ENCODE measurements at regions not wholly inside any gene's neighbourhood (a gene's known extent, or its start where the extent isn't known, plus 50 kb on each side); places are given as distances from the start of the nearest gene placed in this dataset.
A peak's percentile ranks its signal among the peaks of the same experiment; 100 is the strongest.

GRCh38 chr2:234620018-234620417, 123.1 kb upstream of the ARL4C start:
- H3K9me3 ChIP-seq: peaks cover 3% of the 10 kb centered on the region; the same call in 1 of the 2 replicates
- H3K36me3 ChIP-seq: no peaks in the 10 kb centered on the region
- no peak overlapping the region for H3K4me3 ChIP-seq
- DNase-seq: no peak
- no peaks in the 10 kb centered on the region for H3K27me3 ChIP-seq

DNA sequence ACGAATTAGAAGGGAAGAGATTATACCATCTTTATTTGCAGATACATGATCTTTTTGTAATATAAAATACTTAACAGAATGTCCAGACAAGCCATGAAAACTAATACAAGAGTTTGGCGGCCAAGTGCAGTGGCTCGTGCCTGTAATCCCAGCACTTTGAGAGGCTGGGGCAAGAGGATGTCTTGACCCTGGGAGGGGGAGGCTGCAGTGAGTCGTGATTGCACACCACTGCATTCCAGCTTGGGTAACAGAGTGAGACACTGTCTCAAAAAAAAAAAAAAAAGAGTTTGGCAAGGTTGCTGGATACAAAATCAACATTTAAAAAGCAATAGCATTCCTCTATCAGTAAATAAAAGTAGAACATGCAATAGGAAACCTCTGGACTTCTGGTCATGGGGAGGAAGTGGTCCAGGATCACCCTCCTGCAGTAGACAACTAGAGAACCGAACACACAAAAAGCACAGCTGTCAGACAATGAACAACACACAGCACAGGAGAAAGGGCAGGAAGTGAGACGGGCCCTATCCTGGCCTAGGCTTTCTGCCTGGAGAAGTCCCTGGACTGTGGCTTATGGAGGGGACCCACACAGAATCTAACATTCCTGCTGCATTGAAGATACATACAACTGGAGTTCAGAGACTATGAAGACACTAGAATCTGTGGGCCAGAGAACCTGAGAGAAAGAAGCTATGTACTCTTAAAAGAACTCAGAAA, 118.9 kb upstream of the ARL4C start:
- H3K27me3 ChIP-seq: no peaks in the 10 kb centered on the region
- DNase-seq: peak; percentile 45
- H3K4me3 ChIP-seq: no peak overlapping the region

DNA sequence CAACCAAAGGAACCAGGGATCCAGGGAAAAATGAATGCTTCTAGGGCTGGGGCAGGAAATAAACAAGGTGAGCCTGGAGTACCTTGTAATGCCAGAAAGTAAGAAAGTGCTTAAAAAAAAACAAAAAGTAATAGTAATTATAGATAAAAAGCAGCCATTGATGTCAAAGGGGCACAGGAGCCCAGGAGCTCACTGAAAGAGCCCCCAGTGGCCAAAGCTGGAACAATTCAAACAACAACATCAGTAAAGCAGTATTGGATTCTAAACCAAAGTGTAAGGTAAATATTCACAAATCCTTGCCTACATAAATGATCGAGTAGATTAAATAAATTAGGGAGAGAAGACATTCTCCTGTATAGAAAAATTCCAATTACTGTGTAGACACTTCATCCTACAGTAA, 114.3 kb upstream of the ARL4C start:
- Histone ChIP-seq H3K27me3 (no peaks in the 10 kb centered on the region), H3K4me3 (no peak overlapping the region), H3K36me3 (no peaks in the 10 kb centered on the region), H3K9me3 (peaks cover 10% of the 10 kb centered on the region)
- DNase-seq: no peak

More for the DNA sequence above, 118.9 kb upstream of the ARL4C start:
- Histone ChIP-seq H3K9me3 (peaks cover 10% of the 10 kb centered on the region), H3K36me3 (no peaks in the 10 kb centered on the region)

DNA sequence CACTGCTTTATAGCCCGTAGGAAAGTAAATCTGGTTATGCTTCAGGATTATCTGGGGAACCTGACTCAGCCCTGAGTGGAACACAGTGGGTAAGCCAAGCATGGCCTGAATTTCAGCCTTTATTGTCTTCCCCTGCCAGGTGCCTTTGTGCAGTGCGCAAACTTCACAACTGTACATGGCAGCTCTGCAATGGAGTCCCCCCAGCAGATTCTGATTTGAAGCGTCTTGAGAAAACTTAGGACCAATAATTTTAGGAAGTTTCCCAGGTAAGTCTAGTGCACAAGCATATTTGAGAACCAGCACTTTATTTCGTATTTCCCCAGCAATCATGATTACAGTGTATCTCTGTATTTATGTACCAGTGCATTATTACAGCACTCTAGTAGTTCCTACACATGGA, 112.1 kb upstream of the ARL4C start:
- H3K9me3 ChIP-seq: peaks cover 7% of the 10 kb centered on the region
- H3K4me3 ChIP-seq: no peak overlapping the region
- H3K36me3 ChIP-seq: no peaks in the 10 kb centered on the region
- H3K27me3 ChIP-seq: no peaks in the 10 kb centered on the region
- no peak for DNase-seq

DNA sequence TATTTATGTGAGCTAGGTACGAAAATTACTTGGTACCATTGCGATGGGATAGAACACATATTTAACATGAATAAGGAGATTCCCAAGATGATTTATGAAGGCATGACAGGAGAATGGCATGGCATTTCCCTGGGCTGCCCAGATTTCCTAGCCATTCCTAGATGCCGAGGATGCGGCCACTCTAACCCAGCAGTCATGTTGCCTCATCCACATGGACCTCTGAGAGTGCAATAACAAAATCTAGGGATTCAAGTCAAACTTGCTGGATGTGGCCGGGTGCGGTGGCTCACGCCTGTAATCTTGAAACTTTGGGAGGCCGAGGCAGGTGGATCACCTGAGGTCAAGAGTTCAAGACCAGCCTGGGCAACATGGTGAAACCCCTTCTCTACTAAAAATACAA, 110.8 kb upstream of the ARL4C start:
- H3K27me3 ChIP-seq: no peaks in the 10 kb centered on the region
- no peak overlapping the region for H3K4me3 ChIP-seq
- H3K9me3 ChIP-seq: peaks cover 5% of the 10 kb centered on the region
- no peaks in the 10 kb centered on the region for H3K36me3 ChIP-seq
- DNase-seq: no peak

DNA sequence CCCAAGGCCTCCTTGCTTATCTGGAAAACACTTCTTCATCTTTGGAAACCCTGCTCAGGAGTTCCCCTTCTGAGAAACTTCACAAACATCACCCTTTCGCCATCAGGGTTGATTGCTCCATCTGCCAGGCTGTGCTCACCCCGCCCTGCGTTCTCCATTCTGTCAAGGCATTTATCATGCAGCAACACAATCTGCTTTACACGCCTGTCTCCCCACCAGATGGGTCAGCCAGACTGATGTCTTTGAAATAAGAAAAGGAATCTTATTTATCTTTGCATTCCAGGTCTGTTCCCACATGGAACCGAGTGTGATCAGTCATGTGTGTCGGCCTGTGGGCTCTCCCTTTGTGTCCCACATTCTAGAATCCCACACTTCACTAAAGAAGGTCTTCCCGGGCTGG, 110.0 kb upstream of the ARL4C start:
- no peak for DNase-seq
- H3K9me3 ChIP-seq: no peaks in the 10 kb centered on the region; the same call in 1 of the 2 replicates
- H3K4me3 ChIP-seq: no peak overlapping the region
- H3K36me3 ChIP-seq: no peaks in the 10 kb centered on the region
- H3K27me3 ChIP-seq: no peaks in the 10 kb centered on the region

DNA sequence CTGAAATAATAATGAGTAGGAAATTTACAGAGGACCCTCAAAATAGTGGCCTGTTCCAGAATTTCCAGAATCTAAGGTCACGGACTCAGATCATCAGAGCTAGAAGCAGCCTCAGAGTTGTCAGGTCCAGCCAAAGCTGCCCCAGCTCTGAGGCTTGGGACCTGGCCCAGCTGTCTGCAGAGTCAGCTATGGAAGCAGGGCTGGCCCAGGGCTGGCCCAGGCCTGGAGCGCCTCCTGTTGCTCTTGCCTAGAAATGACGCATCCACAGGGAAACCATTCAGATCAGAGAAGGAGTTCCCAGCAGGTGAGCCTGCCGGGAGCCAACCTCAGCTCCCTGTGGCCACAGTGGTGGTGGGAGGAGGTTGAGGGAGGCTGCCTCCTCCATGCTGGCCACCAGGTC, 106.7 kb upstream of the ARL4C start:
- H3K27me3 ChIP-seq: no peaks in the 10 kb centered on the region
- no peaks in the 10 kb centered on the region for H3K9me3 ChIP-seq
- no peak for DNase-seq
- no peak overlapping the region for H3K4me3 ChIP-seq
- H3K36me3 ChIP-seq: no peaks in the 10 kb centered on the region

DNA sequence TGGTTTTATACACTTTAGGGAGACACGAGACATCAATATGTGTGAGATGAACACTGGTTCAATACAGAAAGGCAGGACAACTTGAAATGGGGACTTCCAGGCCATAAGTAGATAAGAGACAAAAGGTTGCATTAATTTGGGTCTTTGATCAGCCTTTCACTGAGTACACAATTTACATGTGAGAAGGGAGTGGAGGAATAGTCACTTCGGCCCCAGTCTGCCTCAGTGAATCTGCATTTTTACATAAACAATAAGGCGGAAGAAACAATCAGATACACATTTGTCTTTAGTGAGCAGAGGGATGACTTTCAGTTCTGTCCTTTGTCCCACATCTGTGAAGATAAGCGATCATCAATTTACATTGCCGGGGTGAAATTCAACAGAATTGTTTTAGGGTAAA, 104.3 kb upstream of the ARL4C start:
- no peak overlapping the region for H3K4me3 ChIP-seq

GRCh38 chr2:234597576-234597861, 100.6 kb upstream of the ARL4C start:
- Histone ChIP-seq H3K4me3 (no peak overlapping the region), H3K27me3 (no peaks in the 10 kb centered on the region)
- no peak for DNase-seq

More for the DNA sequence above, 104.3 kb upstream of the ARL4C start:
- H3K9me3 ChIP-seq: no peaks in the 10 kb centered on the region
- H3K36me3 ChIP-seq: no peaks in the 10 kb centered on the region
- no peak for DNase-seq
- H3K27me3 ChIP-seq: no peaks in the 10 kb centered on the region

DNA sequence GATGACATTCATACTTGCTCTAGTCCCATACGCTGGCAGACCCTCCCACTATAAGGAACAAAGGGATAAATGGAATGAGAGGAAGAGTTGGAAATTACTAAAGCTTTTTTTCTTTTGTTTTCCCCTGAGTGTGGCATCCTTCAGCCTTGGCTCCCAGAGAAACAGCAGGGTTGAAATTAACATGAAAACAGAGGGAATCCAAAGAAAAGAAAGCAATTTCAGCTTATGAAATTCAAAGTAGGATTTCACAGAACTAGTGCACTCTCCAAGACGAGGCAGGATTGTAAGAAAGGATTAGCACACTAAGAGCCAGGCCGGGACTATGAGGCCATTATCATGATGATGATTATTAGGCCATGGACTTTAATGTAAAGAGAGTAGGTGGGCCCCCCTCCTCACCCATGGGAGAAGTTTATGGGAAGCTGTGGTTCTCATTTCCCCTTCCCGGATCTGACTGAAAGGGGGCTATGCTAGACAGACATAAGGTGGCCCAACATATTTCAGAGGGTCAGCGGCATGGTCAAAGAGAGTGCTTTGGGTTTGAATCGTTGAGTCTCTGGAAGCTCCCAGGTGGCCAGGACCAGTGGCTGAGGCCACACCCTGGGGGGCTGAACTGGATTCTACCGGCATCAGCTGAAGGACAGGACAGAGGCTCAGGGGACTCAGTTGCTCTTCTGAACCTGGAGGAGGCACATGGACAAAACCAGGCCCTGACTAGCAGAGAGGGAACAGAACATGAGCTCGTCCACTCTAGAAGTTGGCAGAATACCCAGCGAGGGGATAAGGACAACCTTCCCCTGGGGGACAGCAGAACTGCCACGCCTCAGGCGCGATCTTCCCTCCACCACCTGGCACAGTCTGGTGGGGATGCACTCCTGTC, 100.1 kb upstream of the ARL4C start:
- Histone ChIP-seq H3K36me3 (no peaks in the 10 kb centered on the region), H3K4me3 (no peak overlapping the region), H3K27me3 (no peaks in the 10 kb centered on the region), H3K9me3 (no peaks in the 10 kb centered on the region)
- no peak for DNase-seq

More at GRCh38 chr2:234597576-234597861, 100.6 kb upstream of the ARL4C start:
- Histone ChIP-seq H3K36me3 (no peaks in the 10 kb centered on the region), H3K9me3 (no peaks in the 10 kb centered on the region)

GRCh38 chr2:234595829-234596228, 98.9 kb upstream of the ARL4C start:
- Histone ChIP-seq H3K9me3 (no peaks in the 10 kb centered on the region), H3K4me3 (no peak overlapping the region), H3K27me3 (no peaks in the 10 kb centered on the region), H3K36me3 (no peaks in the 10 kb centered on the region)
- no peak for DNase-seq

- no peak overlapping the region for H3K4me3 ChIP-seq
- H3K27me3 ChIP-seq: no peaks in the 10 kb centered on the region
- DNase-seq: no peak
- H3K9me3 ChIP-seq: no peaks in the 10 kb centered on the region
- H3K36me3 ChIP-seq: no peaks in the 10 kb centered on the region
Observed at GRCh38 chr2:234594715-234595114, 97.8 kb upstream of the ARL4C start.

DNA sequence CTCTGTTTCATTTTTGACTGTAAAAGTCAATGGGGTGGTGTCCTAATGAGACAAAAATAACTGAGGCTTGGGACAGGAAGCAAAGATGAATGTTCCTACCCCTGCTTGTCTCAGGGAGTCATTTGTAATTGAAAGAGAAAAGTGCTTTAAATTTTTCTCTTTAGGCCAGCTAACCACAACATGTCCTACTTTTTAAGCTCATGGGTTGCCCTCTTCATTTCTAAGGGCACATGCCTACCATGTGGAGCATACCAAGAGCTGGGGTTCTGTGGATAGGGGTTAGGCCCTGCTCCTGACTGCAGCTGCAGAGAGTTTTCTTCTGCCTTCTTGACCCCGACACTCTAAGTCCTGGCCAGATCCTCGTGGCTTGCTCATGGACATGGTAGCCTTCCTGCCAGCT, 96.8 kb upstream of the ARL4C start:
- no peaks in the 10 kb centered on the region for H3K36me3 ChIP-seq
- no peaks in the 10 kb centered on the region for H3K9me3 ChIP-seq
- DNase-seq: no peak
- H3K4me3 ChIP-seq: no peak overlapping the region
- no peaks in the 10 kb centered on the region for H3K27me3 ChIP-seq

DNA sequence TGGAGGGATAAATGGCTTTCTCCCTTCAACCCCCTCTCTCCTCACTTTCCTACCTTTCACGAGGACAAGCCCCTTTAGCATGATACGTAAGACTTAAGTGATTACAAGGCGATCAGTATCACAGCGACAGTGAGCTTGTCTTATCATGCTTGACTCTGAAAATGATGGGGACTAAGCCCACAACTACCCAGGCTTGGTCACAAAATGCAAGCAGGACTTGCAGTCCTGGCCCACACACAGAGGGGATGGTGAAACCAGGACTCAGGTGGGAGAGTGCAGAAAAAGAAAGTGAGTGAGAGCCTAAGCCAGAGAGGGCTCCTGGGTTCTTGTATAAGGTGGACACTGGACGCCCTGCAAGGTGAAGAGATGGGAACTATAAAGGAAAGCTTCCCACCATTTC, 95.7 kb upstream of the ARL4C start:
- no peak for DNase-seq
- Histone ChIP-seq H3K9me3 (no peaks in the 10 kb centered on the region), H3K4me3 (no peak overlapping the region), H3K36me3 (no peaks in the 10 kb centered on the region), H3K27me3 (no peaks in the 10 kb centered on the region)

GRCh38 chr2:234590076-234590475, 93.2 kb upstream of the ARL4C start:
- no peaks in the 10 kb centered on the region for H3K36me3 ChIP-seq
- no peak overlapping the region for H3K4me3 ChIP-seq
- DNase-seq: no peak
- no peaks in the 10 kb centered on the region for H3K27me3 ChIP-seq
- H3K9me3 ChIP-seq: no peaks in the 10 kb centered on the region

DNA sequence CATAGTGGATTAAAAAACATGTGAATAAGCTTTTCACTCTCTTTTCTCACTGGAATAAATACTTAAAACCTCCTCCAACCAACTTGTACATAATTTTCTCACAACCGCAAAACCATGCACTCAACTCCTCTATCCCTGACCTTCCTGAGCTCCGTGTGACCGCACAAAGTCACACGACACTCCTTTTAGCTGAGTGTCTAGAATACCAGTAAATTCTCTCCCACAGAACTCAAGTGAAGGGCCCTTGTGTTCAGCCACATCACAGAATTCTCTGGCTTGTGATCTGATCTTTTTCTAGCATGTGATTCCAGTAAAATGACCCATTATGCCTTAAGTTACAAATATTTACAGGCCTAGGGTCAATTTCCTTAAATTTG, 91.2 kb upstream of the ARL4C start:
- no peak for DNase-seq
- H3K27me3 ChIP-seq: no peaks in the 10 kb centered on the region
- H3K9me3 ChIP-seq: no peaks in the 10 kb centered on the region

GRCh38 chr2:234587341-234588053, 90.6 kb upstream of the ARL4C start:
- no peak for DNase-seq
- no peak overlapping the region for H3K4me3 ChIP-seq
- no peaks in the 10 kb centered on the region for H3K36me3 ChIP-seq

More for the DNA sequence above, 91.2 kb upstream of the ARL4C start:
- H3K4me3 ChIP-seq: no peak overlapping the region
- H3K36me3 ChIP-seq: no peaks in the 10 kb centered on the region

More at GRCh38 chr2:234587341-234588053, 90.6 kb upstream of the ARL4C start:
- H3K27me3 ChIP-seq: no peaks in the 10 kb centered on the region
- H3K9me3 ChIP-seq: no peaks in the 10 kb centered on the region
